Left forelimb (tissue), 1 donor: ENCODE measurements at regions not wholly inside any gene's neighbourhood (a gene's known extent, or its start where the extent isn't known, plus 50 kb on each side); places are given as distances from the start of the nearest gene placed in this dataset.
"Not testable (repeated sequence)": the region's sequence is repeated elsewhere in the genome, so short reads cannot be mapped to it uniquely, and the experiment has no call there.

ENCODE experiments used
- DNase-seq: peaks from one replicate; pipeline ENCODE4 v3.0.0-alpha.2; 2018; ENCODE audit warnings: low spot score

DNA sequence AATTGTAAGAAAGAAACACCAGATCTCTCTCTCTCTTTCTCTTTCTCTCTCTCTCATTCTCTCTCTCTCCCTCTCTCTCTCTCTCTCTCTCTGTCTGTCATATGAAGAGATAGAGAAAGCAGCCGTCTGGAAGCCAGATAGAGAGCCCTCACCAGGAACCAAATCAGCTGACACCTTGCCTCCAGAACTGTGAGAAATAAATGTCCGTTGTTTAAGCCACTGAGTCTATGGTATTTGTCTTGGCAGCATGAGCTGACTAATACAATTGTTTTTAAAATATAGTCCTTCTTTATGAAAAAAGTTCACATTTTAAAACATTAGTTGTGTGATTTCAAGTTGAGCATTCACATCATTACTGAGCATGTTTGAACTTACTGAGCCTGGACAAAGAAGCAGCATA is 275.6 kb downstream of the CETN3 start:
- no peak for DNase-seq

DNA sequence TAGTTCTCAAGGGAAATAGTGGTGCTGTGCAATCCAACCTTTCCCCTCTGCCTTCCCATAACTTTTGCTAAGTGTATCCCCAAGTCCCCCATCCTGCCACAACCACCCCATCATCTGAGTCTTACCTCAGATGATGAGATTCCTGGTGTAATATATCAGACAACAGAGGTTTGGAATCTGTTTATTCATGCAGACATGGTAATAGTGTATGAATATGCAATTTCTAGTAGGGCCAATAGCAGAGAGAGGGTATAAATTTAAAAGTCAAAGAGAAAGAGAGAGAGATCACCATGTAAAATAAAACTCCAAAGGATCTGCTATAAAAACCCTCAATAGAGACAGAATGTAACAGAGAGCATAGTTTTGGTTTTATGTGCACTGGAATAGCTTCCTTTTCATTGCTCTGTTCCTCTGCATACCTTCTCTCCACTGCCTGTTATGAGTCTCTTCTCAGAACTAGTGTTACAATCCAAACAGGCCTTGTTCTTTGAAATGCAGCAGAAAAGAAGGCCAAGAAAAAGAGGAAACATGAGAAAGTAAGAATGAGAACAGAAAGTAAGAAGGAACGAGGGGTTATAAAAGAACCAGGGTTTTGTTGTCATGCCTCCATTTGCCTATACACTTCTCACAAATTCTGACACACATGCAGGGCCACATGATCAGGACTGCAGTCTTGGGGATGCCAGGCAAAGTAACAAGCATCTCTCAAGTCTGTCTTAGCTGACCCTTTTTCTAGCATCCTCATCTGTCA is 278.0 kb downstream of the CETN3 start:
- DNase-seq: no peak

DNA sequence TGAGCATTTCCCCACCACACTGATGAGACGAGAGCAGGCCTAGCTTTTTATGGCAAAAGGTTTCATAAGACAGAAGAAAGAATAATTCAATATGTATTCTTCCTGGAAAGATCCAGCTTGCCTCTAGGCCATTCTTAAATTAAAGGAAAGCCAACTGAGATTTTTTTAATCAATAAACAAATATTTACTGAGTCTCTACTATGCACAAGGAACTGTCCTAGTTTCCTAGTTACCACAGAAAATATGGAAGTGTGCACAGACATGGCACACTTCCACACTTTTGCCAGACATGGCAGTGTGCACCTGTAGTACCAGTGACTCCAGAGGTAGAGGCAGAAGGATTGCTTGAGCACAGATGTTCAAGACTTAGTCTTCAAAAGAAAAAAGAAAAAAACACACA is 281.0 kb downstream of the CETN3 start:
- DNase-seq: no peak

DNA sequence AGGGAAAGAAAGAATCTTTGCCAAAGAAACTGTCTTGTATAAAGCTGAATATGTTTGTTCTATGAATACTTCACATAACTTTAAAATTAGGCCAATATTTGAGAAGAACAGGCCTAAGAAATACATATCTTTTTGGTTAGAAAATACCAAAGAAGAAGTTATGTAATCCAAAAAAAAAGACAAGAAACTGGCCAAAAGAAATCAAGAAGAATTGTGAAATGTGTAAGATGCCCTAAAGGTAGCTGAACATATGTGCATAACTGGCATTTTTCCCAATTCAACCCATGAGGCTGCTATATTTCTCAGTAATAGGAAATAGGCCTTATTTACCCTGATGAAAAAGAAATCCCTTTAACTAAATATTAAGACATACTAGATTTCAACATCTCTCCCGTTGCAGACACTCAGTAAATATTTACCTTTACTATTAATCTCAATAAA is 290.0 kb downstream of the CETN3 start:
- no peak for DNase-seq

DNA sequence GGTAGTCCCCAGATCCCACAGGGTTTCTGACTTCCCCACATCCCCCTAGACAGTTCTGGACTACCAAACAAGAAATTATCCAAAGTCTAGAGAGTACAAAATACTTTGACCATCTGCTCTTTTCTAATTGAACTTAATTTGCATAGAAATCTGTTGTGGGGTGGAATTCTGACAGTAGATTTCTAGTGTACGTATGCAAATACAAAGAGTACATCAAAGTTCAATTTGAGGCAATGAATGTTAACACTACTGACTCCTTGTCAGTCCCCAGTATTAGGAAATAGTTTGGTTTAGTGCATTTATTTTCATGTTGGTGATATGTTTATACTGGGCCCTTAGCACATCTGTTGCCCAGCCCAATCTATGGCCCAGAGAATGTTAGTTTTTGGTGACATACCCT is 292.6 kb downstream of the CETN3 start:
- no peak for DNase-seq

DNA sequence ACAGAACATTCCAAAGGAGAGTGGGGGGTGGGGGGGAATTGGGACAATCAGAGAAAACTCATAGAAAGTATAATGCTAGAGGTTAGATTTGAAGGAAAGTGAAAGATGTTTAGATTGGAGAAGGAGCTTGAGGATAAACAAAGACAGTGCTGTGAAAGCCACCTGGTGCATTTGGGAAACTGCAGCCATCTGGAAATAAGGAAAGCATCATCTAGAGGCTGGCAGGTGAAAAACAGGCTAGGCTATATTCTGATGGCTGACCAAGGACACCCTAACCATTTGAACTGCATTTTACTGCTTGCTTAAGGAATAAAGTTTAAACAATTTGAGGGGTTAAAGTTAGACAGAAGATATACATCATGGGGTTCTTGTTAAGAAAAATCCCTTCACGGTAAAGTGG is 296.4 kb downstream of the CETN3 start:
- no peak for DNase-seq

DNA sequence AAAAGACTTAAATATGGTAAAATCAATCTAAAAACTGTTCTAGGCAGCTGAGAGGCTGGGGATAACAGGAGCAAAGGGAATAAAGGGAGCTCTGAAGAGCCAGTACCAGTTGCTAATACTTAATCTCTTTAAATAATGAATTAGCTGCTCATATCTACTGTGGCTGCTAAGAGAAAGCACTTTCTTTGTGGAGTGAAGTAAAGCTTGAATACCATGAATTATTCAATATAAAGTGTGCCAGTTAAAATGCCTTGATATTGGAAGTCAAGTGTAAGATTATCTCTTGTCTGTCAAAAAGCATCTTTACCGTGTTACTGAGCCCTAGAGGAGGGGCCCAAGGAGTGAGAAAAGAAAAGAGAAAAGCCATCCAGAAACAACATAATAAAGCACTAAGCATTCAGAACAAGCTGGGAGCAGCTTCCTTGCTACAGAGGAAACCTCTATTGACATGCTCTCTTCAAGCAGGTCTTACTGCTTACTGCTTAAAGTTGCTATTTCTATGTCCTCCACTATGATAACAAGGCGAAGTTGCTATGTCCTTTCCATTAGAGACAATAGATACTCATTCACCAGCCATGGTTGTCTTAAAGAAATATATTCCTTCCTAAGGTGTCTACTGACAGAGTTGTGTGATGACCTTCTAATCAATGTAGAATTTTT is 297.4 kb downstream of the CETN3 start:
- no peak for DNase-seq

DNA sequence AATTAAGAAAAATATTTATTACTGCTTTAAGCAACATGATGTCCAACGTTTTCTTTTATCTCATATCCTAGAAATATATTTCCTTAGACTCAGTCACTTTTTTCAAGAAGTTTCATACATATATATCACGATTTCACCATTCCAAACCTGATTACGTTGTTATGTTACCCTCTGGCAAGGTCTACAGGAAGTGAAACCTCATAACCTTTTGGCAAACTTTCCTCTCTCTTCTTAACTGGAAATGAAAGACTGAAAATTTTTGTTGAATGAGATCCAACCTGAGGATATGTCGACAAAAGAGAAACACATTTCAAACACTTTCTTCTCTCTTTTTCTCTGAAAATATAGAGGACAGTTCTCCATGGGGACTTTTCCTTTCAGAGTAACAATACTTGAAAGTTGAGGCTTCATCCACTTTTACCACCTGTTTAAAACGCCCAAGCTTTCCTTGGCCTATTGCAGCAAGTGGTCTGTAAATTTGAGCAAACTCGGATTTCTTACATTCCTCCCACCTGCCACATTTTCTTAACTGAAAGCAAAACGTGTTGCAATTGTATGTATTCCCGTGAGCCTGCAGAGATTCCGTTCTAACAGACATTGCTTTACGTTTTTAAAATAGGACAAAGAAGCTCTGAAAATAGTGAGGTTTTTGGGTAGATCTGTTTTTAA is 298.1 kb downstream of the CETN3 start:
- DNase-seq: no peak

DNA sequence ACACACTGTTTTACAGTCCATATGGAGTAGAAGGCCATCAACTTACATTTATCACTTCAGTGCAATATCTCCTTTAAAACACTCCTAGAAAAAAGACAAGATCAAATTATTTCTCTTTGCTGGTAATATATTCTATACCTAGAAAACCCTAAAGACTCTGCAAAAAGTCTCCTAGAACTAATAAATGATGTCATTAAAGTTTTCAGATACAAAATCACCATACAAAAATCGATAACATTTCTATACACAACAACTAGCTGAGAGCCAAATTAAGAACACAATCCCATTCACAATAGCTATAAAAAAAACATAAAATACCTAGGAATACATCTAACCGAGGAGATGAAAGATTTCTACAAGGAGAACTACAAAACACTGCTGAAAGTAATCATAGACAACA is 300.3 kb downstream of the CETN3 start:
- DNase-seq: no peak

DNA sequence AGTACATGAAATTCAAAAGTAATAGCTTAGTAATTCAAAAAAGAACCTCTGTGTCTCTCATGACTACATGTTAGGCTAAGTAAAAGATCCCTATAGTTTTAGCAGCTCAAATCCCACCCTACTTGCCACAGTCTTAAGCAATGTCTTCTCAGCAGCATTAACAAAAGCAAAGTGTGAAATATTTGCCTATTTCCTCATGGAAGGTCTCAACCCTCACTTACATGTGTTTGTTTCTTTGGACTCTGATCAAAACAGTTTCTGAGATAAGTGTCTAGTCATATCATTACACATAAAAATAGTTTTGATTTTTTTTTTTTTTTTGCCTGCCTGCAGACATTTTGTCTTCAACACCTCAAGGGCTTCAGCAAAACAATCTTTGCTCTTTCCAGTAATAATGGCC is 310.5 kb downstream of the CETN3 start:
- no peak for DNase-seq

DNA sequence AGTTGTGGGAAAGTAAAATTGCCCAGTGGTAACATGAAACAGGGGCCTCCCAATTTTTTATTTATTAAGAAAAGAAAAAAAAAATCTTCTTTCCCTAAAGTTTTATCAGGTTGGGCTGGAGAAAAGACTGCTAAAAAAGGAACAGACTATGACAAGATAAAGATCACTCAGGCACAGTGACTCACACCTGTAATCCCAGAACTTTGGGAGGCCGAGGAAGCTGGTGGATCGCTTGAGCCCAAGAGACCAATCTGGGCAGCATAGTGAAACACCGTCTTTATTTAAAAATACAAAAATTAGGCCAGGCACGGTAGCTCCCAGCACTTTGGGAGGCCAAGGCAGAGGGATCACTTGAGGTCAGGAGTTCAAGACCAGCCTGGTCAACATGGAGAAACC is 312.5 kb downstream of the CETN3 start:
- DNase-seq: no peak

DNA sequence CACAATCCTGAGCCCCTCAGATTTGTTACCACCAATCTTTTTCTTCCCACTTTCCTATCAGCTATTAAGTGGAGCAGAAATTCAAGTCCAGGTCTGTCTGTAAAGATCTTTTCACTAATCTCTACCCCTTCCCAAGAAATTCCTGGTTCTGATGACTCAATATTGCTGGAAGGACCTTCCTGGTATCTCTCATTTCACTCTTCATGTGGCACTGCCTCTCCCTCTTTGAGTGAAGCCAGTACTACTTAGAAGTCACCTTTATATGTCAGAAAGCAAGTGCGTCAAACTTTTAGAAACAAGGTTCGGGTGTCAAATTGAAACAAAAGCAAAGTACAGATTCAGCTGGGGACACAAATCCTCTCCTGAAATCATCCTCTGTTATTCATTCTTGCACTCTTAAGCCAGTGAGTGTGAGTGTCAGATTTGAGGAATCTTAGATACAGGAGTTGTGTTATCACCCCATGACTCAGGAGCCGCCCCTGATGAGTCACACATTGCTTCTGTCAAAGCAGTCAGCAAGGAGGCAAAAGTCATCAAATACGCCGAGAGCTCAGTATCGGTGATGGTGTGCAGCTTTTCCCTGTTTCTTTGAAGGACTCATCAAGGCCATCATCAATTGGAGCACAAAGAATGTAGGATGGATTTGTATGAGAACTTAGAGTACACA is 313.0 kb downstream of the CETN3 start:
- DNase-seq: no peak

DNA sequence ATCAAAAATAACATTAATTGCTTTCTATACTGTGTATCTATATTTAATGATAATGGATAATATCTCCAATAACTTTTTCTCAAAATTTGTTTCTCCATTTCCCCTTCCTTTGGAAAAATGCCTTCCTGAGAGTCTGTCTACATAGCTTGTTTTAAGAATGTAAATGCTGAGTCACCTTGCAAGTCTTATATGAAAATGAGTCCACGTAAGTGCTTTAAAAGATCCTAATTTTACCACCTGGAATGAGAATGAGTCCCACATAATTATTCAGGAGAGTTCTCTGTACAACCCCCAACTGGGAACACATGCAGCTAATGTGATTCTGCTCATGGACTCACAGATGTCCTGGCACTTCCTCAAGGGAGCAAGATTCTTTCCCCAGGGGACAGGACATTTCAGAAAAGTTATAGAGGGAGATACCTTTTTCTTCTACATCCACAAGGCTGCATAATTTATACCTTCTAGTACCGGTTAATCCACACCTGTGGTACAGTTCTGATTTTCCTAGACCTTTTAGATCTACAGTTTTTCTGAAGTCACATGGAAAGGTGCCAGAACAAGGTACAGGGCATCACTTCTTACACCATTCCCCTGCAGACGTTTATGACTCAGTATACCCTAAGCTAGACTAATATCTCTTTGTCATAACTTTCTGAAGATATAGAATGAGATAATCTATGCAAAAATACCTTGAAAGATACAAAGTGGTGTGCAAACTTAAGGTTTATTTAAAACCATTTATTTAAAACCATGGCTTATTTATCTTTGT is 314.1 kb downstream of the CETN3 start:
- no peak for DNase-seq

DNA sequence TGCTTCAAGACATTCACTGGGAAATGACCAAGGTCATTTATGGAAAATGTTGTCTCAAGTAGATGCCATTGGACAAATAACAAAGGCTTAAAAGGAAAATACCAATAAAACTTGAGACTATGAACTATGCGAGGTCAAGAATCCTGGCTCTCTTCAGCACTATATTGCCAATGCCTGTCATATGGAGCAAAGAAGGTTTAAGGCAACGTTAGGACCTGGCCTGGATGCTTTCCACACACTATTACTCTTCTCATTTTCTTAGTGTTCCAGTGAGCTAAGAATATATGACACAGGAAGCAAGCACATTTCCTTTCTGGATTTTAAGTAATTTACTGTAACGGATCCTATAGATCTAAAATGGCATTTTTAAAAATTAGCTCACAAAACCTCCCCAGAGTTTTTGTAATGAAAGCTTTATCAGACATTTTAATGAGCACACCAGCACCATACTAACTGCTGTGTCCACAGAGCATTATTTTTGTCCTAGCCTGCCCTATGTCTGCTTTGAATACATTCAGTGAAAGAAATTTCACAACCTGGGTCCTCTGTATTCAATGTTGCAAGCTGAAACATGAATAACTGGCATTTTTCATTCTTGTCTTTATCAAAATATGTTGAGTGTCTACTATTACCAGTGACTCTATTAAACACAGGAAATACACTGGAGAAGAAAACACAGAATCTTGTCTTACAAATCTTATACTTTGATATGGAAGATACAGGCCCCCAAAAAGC is 315.6 kb downstream of the CETN3 start:
- DNase-seq: no peak

DNA sequence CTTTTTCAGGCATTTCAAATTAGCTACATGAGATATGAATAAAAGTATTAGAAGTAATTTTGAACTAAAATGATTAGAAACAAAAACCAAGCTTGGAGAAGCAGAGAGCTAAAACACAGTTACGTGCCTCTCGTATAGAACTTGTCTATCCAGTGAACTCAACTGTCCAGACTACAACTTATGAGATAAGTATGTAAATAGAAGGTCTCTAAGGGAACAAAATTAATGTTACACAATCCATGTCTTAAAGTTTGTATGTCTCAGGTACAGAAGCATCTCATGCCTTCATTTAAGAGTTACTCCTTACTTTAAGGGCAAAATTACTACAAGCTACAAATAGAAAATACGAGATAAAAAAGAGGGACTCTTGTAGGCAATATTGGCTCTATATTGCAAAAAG is 316.8 kb downstream of the CETN3 start:
- no peak for DNase-seq

DNA sequence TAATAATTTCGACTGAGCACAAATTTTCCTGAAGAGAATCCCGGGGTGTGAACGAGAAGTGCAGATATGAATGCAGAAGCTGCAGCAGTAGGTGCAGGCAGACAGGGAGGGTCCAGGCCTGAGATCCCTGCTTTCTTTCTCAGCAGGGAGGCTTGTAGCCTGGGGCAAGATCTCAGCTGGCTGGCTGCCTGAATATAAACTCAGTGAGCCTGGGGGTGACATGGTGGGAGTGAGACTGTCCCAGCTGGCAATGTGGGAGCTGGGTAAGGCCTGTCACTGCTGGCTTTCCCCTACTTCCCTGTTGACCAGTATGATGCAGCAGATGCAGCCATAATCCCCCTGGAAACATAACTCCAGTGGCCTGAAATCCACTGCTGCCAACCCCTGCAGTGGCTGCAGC is 325.2 kb downstream of the CETN3 start:
- no peak for DNase-seq

DNA sequence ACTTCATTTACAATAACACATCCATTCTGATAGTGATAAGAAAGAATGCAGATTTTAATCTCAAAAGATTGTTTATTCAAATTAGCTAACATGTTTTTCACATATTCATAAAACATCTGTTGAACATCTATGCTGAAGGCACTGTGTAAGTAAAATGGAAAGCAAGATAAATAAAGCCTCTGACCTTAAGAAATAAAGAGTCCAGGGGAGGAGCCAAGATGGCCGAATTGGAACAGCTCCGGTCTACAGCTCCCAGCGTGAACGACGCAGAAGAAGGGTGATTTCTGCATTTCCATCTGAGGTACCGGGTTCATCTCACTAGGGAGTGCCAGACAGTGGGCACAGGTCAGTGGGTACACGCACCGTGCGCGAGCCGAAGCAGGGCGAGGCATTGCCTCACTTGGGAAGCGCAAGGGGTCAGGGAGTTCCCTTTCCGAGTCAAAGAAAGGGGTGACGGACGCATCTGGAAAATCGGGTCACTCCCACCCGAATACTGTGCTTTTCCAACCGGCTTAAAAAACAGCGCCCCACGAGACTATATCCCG is 336.5 kb downstream of the CETN3 start:
- not testable (repeated sequence) for DNase-seq

DNA sequence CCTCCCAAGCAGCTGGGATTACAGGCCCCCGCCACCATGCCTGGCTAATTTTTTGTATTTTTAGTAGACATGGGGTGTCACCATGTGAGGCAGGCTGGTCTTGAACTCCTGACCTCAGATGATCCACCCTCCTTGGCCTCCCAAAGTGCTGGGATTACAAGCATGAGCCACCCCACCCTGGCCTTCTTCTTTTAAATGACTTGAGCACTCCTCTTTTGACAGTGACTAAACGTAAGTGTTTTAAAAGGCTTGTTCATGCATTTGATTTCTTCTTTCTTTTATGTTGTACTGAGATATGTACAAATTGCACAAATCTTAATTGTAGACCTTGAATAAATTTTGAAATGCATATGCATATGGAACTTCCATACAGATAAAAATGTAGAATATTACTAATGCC is 337.9 kb downstream of the CETN3 start:
- no peak for DNase-seq

DNA sequence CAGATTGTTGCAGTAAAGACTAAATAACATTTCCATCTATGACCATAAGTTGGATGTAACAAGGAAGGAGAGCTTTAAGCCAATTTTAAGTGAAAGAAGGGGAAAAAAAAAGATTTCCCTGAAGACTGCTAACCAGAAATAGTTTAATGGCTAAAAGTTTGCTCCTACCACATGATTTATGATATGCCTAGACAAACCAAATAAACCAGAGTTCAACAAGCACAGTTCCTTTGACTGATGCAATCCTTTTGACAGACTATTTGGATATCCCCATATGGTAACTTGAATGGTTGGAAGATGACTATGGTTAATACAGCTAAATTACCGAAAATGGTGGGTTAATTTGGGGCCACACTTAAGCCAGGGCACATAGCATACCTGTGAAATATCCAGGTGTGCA is 338.5 kb downstream of the CETN3 start:
- DNase-seq: no peak

DNA sequence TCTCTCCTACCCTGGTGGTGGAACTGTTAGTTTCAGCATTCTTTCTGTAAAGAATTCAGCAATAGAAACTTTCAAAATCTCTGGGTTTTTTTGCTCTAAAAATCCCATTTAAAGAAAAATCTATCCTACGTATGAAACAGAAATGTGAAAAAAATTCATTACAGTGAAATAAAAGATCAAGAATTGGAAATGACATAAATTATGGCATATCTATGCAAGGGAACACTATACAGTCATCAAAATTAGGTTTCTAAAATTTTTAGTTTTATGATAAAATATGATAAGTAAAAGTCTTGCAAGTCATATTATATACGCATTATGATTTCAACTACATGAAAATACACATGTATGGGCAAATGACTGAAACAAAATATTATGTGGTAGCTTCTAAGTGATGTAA is 342.6 kb downstream of the CETN3 start:
- DNase-seq: no peak
